H1 (cell line): ENCODE measurements at regions not wholly inside any gene's neighbourhood (a gene's known extent, or its start where the extent isn't known, plus 50 kb on each side); places are given as distances from the start of the nearest gene placed in this dataset.

ENCODE experiments used
- GABPA ChIP-seq: IDR thresholded peaks from 2 replicates; pipeline ENCODE4 v1.6.1; 2011; ENCODE audit warnings: mild to moderate bottlenecking, low read length, moderate library complexity, borderline replicate concordance; ENCODE audit not compliant: insufficient read depth
- HDAC6 ChIP-seq: IDR thresholded peaks from one replicate; pipeline ENCODE4 v1.7.1; 2012; ENCODE audit warnings: low read depth, mild to moderate bottlenecking, inconsistent platforms, low read length, moderate library complexity
- POU5F1 ChIP-seq: IDR thresholded peaks from 2 replicates; pipeline ENCODE4 v1.6.1; 2011; ENCODE audit warnings: low read depth, mild to moderate bottlenecking, low read length, moderate library complexity

DNA sequence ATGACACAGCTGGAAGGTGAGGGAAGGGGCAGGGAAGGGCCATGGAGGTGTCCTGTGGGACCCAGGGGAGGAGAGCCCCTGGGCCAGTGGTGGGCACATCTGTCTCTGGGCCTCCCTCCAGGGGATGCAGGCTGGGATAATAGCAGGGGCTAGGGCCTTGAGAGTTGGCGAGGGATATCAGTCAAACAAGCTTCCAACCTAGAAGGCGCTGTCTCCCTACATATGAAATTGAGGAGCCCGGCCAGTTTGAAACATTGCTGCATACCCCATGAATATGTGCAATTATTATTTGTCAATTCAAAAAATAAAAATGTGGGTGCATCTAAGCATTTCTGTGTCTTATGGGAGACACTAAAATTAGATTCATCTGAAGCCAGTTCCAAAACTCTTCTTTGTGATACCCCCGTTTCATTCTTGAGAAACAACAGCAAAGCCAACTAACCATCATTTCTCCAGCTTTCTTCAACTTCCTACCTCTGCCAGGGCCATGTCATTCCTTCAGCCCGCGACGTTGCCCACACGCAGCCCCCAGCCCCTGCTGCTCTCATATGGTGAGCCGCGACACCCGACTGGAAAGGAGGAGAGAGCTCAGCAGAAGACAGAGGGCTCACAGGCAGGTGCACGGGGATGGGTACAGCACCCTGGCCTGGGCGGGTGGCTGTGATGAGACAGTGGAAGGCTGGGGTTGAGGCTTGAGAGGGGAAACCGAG, 418.7 kb downstream of the GLRX3 start (continued):
- TF ChIP-seq POU5F1 = no peak
- no peak for TF ChIP-seq GABPA
- TF ChIP-seq HDAC6 = no peak
